BE2C (cell line): ENCODE measurements at regions not wholly inside any gene's neighbourhood (a gene's known extent, or its start where the extent isn't known, plus 50 kb on each side); places are given as distances from the start of the nearest gene placed in this dataset.

ENCODE experiments used
- DNase-seq: peaks from one replicate; pipeline ENCODE4 v3.0.0-alpha.2; 2020
- H3K27me3 ChIP-seq: fragments of 250-450 bp; sonication (Bioruptor Pico); 2 replicates; pipeline ENCODE4 v1.5.1; 2020; ENCODE audit warnings: mild to moderate bottlenecking
- H3K36me3 ChIP-seq: fragments of 250-450 bp; sonication (Bioruptor Pico); 2 replicates; pipeline ENCODE4 v1.5.1; 2020; ENCODE audit warnings: mild to moderate bottlenecking
- H3K4me1 ChIP-seq: fragments of 250-450 bp; sonication (Bioruptor Pico); 2 replicates; pipeline ENCODE4 v1.5.1; 2020
- H3K4me3 ChIP-seq: 2 replicates; pipeline ENCODE4 v1.5.1; 2011; ENCODE audit warnings: low read depth, low read length
- H3K9me3 ChIP-seq: fragments of 250-450 bp; sonication (Bioruptor Pico); 2 replicates; pipeline ENCODE4 v1.5.1; 2020
- CTCF ChIP-seq: IDR thresholded peaks from 2 replicates; pipeline ENCODE4 v1.5.1; 2012; ENCODE audit warnings: mild to moderate bottlenecking, low read depth, low read length

- Histone ChIP-seq H3K9me3 (peaks cover 5% of the 10 kb centered on the region), H3K4me3 (no peak overlapping the region), H3K4me1 (peaks cover 7% of the 10 kb centered on the region; the same call in 1 of the 2 replicates), H3K27me3 (no peaks in the 10 kb centered on the region), H3K36me3 (no peaks in the 10 kb centered on the region)
- peak; percentile 50 for DNase-seq
- no peak for TF ChIP-seq CTCF
These were observed 433.8 kb upstream of the CDH9 start for GRCh38 chr5:27472000-27472763.

- no peaks in the 10 kb centered on the region for H3K36me3 ChIP-seq
- H3K9me3 ChIP-seq: no peaks in the 10 kb centered on the region
- H3K4me3 ChIP-seq: no peak overlapping the region
- peaks cover 4% of the 10 kb centered on the region; the same call in 1 of the 2 replicates for H3K4me1 ChIP-seq
- DNase-seq: no peak
- TF ChIP-seq CTCF: no peak
- no peaks in the 10 kb centered on the region for H3K27me3 ChIP-seq
These were observed 428.6 kb upstream of the CDH9 start for GRCh38 chr5:27466959-27467358.

- no peak for DNase-seq
These were observed 426.8 kb upstream of the CDH9 start for GRCh38 chr5:27465140-27465539.

GRCh38 chr5:27463446-27464149 is 425.2 kb upstream of the CDH9 start:
- no peak overlapping the region for H3K4me3 ChIP-seq
- DNase-seq: no peak
- H3K36me3 ChIP-seq: no peaks in the 10 kb centered on the region
- no peaks in the 10 kb centered on the region for H3K27me3 ChIP-seq
- no peaks in the 10 kb centered on the region for H3K9me3 ChIP-seq
- no peak for TF ChIP-seq CTCF
- peaks cover 2% of the 10 kb centered on the region; the same call in 1 of the 2 replicates for H3K4me1 ChIP-seq

More at GRCh38 chr5:27465140-27465539, 426.8 kb upstream of the CDH9 start:
- Histone ChIP-seq H3K27me3 (no peaks in the 10 kb centered on the region), H3K36me3 (no peaks in the 10 kb centered on the region), H3K4me3 (no peak overlapping the region), H3K4me1 (peaks cover 2% of the 10 kb centered on the region; the same call in 1 of the 2 replicates), H3K9me3 (no peaks in the 10 kb centered on the region)
- no peak for TF ChIP-seq CTCF

GRCh38 chr5:27462936-27463335 is 424.6 kb upstream of the CDH9 start:
- TF ChIP-seq CTCF: no peak
- Histone ChIP-seq H3K9me3 (no peaks in the 10 kb centered on the region), H3K4me1 (peaks cover 2% of the 10 kb centered on the region; the same call in 1 of the 2 replicates), H3K4me3 (no peak overlapping the region), H3K36me3 (no peaks in the 10 kb centered on the region), H3K27me3 (no peaks in the 10 kb centered on the region)
- DNase-seq: no peak

- no peaks in the 10 kb centered on the region for H3K36me3 ChIP-seq
- H3K4me1 ChIP-seq: peaks cover 2% of the 10 kb centered on the region; the same call in 1 of the 2 replicates
- DNase-seq: no peak
- no peaks in the 10 kb centered on the region for H3K9me3 ChIP-seq
- no peak overlapping the region for H3K4me3 ChIP-seq
- no peak for TF ChIP-seq CTCF
- H3K27me3 ChIP-seq: no peaks in the 10 kb centered on the region
These were observed 419.9 kb upstream of the CDH9 start for GRCh38 chr5:27458287-27458686.
